Colonic mucosa (tissue), 4 donors: ENCODE measurements at regions not wholly inside any gene's neighbourhood (a gene's known extent, or its start where the extent isn't known, plus 50 kb on each side); places are given as distances from the start of the nearest gene placed in this dataset.

Experiments used
- DNase-seq: peaks from one replicate; pipeline ENCODE4 v3.0.0-alpha.2; 2020
- H3K27ac ChIP-seq: fragments of 200-600 bp; one replicate; pipeline ENCODE4 v1.8.0; 2021
- H3K27me3 ChIP-seq: fragments of 200-600 bp; one replicate; pipeline ENCODE4 v1.8.0; 2021
- H3K36me3 ChIP-seq: fragments of 200-600 bp; one replicate; pipeline ENCODE4 v1.8.0; 2021
- H3K4me1 ChIP-seq: fragments of 200-600 bp; one replicate; pipeline ENCODE4 v1.8.0; 2021; ENCODE audit warnings: mild to moderate bottlenecking
- H3K4me3 ChIP-seq: fragments of 200-600 bp; one replicate; pipeline ENCODE4 v1.8.0; 2021
- H3K9ac ChIP-seq, 2 donors: one replicate each; pipeline ENCODE4 v1.7.0; 2013; ENCODE audit warnings: control low read depth in 2 of 2, low read depth in 2 of 2, low read length in 2 of 2
- H3K9me3 ChIP-seq: fragments of 200-600 bp; one replicate; pipeline ENCODE4 v1.8.0; 2021
- intact Hi-C: fragments of 100-400 bp; cut with DNase I; formaldehyde crosslinking; loops from one replicate; pipeline ENCODE4 v1.14.1; 2022
- TF ChIP-seq, protein P1 (sequence below): fragments of 200-600 bp; IDR thresholded peaks from one replicate; pipeline ENCODE4 v1.8.0; 2022; ENCODE audit warnings: antibody characterized with exemption, mild to moderate bottlenecking
- donor health status: healthy.
- donor health status: DM: no; HTN: no; CAD: no.
- donor health status: DM: no; HTN: no; CAD: no.

DNA sequence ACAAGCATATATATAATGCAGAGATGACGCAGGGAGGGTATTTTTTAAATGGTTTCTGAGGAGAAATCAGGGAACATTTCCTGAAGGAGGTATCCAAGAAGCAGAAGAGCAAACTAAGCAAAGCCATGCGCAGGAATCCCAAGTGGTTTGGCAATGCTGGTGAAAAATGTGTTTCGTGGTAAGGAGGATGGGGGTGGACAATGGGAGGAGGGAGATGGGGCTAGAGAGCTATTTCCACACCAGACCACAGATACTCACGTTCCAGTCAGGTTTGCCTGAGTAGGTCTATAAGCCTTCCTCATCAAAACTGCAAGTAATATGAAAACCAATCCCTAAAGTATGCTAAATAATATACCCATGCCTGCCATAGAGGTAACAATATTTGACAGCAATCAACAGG is 223.7 kb upstream of the MKLN1 start:
- Histone ChIP-seq H3K4me3 (no peak overlapping the region), H3K36me3 (no peaks in the 10 kb centered on the region), H3K27me3 (no peaks in the 10 kb centered on the region), H3K9me3 (no peaks in the 10 kb centered on the region), H3K27ac (peak overlapping the region; percentile 68), H3K4me1 (no peaks in the 10 kb centered on the region), H3K9ac (no peak overlapping the region)
- TF ChIP-seq, protein P1, sequence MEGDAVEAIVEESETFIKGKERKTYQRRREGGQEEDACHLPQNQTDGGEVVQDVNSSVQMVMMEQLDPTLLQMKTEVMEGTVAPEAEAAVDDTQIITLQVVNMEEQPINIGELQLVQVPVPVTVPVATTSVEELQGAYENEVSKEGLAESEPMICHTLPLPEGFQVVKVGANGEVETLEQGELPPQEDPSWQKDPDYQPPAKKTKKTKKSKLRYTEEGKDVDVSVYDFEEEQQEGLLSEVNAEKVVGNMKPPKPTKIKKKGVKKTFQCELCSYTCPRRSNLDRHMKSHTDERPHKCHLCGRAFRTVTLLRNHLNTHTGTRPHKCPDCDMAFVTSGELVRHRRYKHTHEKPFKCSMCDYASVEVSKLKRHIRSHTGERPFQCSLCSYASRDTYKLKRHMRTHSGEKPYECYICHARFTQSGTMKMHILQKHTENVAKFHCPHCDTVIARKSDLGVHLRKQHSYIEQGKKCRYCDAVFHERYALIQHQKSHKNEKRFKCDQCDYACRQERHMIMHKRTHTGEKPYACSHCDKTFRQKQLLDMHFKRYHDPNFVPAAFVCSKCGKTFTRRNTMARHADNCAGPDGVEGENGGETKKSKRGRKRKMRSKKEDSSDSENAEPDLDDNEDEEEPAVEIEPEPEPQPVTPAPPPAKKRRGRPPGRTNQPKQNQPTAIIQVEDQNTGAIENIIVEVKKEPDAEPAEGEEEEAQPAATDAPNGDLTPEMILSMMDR = no peak
- intact Hi-C loops = loop anchor here (10.0 kb wide), 2 partner anchors 221 to 321 kb away; partner anchors contain the start of gene MKLN1
- no peak for DNase-seq

DNA sequence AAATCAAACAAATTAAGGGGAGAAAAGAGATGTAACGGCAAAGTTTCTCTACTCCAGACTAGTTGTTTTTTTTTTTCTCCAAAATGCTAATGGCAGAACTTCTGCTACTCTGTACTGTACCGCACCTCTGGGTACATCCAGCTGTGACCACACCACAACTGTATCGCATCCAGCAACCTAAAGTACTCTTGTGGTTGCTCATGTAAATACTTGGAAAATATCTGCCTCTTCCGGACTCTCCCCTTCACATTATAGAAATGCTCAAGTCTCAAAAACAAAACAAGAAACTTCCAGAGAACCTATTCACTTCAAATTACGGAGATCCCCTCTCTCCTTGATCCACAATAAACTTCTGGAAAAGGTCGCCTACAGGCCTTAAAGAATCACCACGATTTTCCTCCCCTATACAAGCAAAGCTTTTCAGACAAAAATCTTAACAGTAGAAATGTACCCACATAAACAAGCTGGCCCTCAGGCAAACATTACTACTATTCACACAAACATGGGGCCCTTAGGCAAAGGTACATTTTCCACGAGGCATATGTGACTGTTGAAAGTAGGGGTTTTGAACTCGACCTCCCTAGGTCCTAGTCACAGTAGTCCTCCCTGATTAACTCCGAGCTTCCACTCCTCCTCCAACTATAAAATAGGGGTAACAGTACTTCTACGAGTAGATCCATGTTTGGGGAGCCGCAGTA is 222.9 kb upstream of the MKLN1 start:
- intact Hi-C loops = loop anchor here (10.0 kb wide), 2 partner anchors 220 to 320 kb away; partner anchors contain the start of gene MKLN1
- H3K27me3 ChIP-seq = no peaks in the 10 kb centered on the region
- H3K36me3 ChIP-seq = no peaks in the 10 kb centered on the region
- H3K4me3 ChIP-seq = peak overlapping the region; percentile 49
- H3K9me3 ChIP-seq = no peaks in the 10 kb centered on the region
- H3K27ac ChIP-seq = peak overlapping the region; percentile 68
- H3K4me1 ChIP-seq = no peaks in the 10 kb centered on the region
- H3K9ac ChIP-seq = peak overlapping the region; percentile 16 to 79
- TF ChIP-seq, protein P1 = no peak
- DNase-seq = no peak

DNA sequence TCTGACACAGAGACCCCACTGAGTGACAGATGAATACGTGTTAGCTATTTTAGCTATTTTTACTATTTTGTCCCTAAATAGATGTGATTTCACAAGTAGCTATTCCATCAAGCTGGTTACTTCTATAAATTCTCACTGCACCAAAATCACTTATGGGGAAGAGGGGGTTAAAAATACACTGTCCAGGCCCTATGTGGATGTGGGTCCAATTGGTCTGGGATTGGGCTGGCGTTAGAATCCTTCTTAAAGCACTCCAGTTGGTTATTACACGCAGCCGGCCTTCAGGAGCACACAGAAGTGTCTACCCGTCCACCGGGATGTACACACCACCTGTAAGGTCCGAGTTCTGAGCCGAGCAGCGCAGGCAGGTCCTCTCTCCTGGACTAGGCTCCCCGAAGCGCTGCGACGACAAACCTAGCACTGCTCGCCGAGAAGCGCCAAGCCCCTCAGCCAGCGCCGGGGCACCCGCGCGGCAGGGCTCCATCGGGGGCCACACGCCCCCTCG is 222.3 kb upstream of the MKLN1 start:
- intact Hi-C loops = loop anchor here (10.0 kb wide), 2 partner anchors 219 to 319 kb away; partner anchors contain the start of gene MKLN1
- H3K36me3 ChIP-seq = no peaks in the 10 kb centered on the region
- no peaks in the 10 kb centered on the region for H3K27me3 ChIP-seq
- DNase-seq = no peak
- peaks cover 1% of the 10 kb centered on the region for H3K4me1 ChIP-seq
- H3K9ac ChIP-seq = peak overlapping the region; percentile 78 to 79
- H3K9me3 ChIP-seq = no peaks in the 10 kb centered on the region
- TF ChIP-seq, protein P1 = no peak
- peak overlapping the region; percentile 49 for H3K4me3 ChIP-seq
- peak overlapping the region; percentile 68 for H3K27ac ChIP-seq

GRCh38 chr7:131105799-131106680 is 221.6 kb upstream of the MKLN1 start:
- intact Hi-C loops = loop anchor here (10.0 kb wide), 2 partner anchors 219 to 319 kb away; partner anchors contain the start of gene MKLN1
- Histone ChIP-seq H3K4me1 (peaks cover 7% of the 10 kb centered on the region), H3K4me3 (peak overlapping the region; percentile 88), H3K9me3 (no peaks in the 10 kb centered on the region), H3K27ac (peak overlapping the region; percentile 96), H3K9ac (peak overlapping the region; percentile 93 to 98), H3K27me3 (no peaks in the 10 kb centered on the region), H3K36me3 (no peaks in the 10 kb centered on the region)
- peak; percentile 87 for DNase-seq
- TF ChIP-seq, protein P1 = no peak

DNA sequence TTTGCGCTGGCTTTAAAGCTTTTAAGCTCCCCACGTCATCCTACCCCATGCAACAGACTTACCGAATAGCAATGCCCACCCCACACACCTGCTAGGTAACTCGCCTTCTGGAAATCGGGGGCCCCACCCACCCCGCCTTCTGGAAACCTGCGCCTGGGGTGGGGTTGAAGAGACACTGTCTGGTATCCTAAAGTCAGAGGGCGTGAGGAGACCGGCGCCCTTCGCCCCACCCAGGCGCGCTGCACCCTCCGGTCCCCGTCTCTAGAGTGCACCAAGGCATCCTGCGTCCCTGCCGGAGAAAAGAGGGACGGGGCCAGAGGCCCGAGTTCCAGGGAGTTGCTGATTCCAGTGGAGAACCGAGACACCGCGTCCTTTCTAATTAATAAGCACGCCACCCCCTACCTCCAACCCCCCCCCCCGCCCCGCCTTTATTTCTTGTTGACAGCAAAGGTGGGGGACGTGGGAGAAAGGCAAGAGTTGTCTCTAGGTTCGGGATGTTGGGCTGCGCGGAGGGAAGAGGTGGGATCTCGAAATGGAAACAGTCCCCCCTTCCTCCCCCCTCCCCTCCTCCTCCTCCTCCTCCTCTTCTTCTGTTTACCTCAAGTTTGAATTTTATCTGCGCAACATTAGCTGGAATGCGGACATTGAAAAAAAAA is 220.9 kb upstream of the MKLN1 start:
- peak; percentile 73 for DNase-seq
- no peaks in the 10 kb centered on the region for H3K27me3 ChIP-seq
- H3K27ac ChIP-seq = peak overlapping the region; percentile 96
- no peaks in the 10 kb centered on the region for H3K9me3 ChIP-seq
- H3K4me1 ChIP-seq = peaks cover 7% of the 10 kb centered on the region
- peak overlapping the region; percentile 93 to 98 for H3K9ac ChIP-seq
- intact Hi-C loops = loop anchor here (10.0 kb wide), 2 partner anchors 218 to 318 kb away; partner anchors contain the start of gene MKLN1
- TF ChIP-seq, protein P1 = no peak
- H3K4me3 ChIP-seq = peak overlapping the region; percentile 88
- no peaks in the 10 kb centered on the region for H3K36me3 ChIP-seq
